Nephron progenitor cell (in vitro differentiated cells): ENCODE measurements at regions not wholly inside any gene's neighbourhood (a gene's known extent, or its start where the extent isn't known, plus 50 kb on each side); places are given as distances from the start of the nearest gene placed in this dataset.

ENCODE experiments used
- DNase-seq: peaks from one replicate; pipeline ENCODE4 v3.0.0; 2021
- H3K27ac Mint-ChIP-seq: 2 replicates; pipeline ENCODE4 v1.8.0; 2021; ENCODE audit warnings: mild to moderate bottlenecking, moderate library complexity, mixed read lengths
- H3K27me3 Mint-ChIP-seq: 2 replicates; pipeline ENCODE4 v1.8.0; 2021; ENCODE audit warnings: mild to moderate bottlenecking, low read depth, mixed read lengths; ENCODE audit not compliant: poor library complexity
- H3K36me3 Mint-ChIP-seq: 2 replicates; pipeline ENCODE4 v1.8.0; 2021; ENCODE audit warnings: low read depth, mixed read lengths
- H3K4me1 Mint-ChIP-seq: 2 replicates; pipeline ENCODE4 v1.8.0; 2021; ENCODE audit warnings: mixed read lengths
- H3K4me3 Mint-ChIP-seq: 2 replicates; pipeline ENCODE4 v1.8.0; 2021; ENCODE audit warnings: mild to moderate bottlenecking, moderate library complexity, mixed read lengths
- H3K9me3 Mint-ChIP-seq: 2 replicates; pipeline ENCODE4 v1.8.0; 2021; ENCODE audit warnings: mild to moderate bottlenecking, moderate library complexity, mixed read lengths
- CTCF ChIP-seq: fragments of 200-600 bp; sonication (generic); IDR thresholded peaks from 2 replicates; pipeline ENCODE4 v1.5.0; 2021; ENCODE audit warnings: antibody characterized with exemption

GRCh38 chr21:36555199-36555800, 75.4 kb upstream of the CLDN14 start:
- Mint-ChIP-seq H3K4me1 (peaks cover 43% of the 10 kb centered on the region), H3K27ac (no peak overlapping the region), H3K4me3 (no peak overlapping the region), H3K27me3 (peaks cover 22% of the 10 kb centered on the region), H3K36me3 (no peaks in the 10 kb centered on the region), H3K9me3 (no peaks in the 10 kb centered on the region)
- DNase-seq = no peak
- TF ChIP-seq CTCF = no peak

- no peak overlapping the region for H3K4me3 Mint-ChIP-seq
- no peak for DNase-seq
- no peaks in the 10 kb centered on the region for H3K9me3 Mint-ChIP-seq
- TF ChIP-seq CTCF = no peak
- no peak overlapping the region for H3K27ac Mint-ChIP-seq
- peaks cover 27% of the 10 kb centered on the region for H3K27me3 Mint-ChIP-seq
- peaks cover 24% of the 10 kb centered on the region for H3K4me1 Mint-ChIP-seq
- H3K36me3 Mint-ChIP-seq = no peaks in the 10 kb centered on the region
Observed at GRCh38 chr21:36557316-36557715, 77.4 kb upstream of the CLDN14 start.

- Mint-ChIP-seq H3K27ac (no peak overlapping the region), H3K9me3 (peaks cover 21% of the 10 kb centered on the region), H3K4me1 (peaks cover 20% of the 10 kb centered on the region), H3K27me3 (peaks cover 24% of the 10 kb centered on the region), H3K4me3 (no peak overlapping the region), H3K36me3 (no peaks in the 10 kb centered on the region)
- DNase-seq = no peak
- TF ChIP-seq CTCF = no peak
Observed at GRCh38 chr21:36560933-36561575, 81.1 kb upstream of the CLDN14 start.

GRCh38 chr21:36563341-36563926, 83.5 kb upstream of the CLDN14 start:
- no peak for TF ChIP-seq CTCF
- DNase-seq = no peak
- no peak overlapping the region for H3K4me3 Mint-ChIP-seq
- H3K36me3 Mint-ChIP-seq = no peaks in the 10 kb centered on the region
- H3K27ac Mint-ChIP-seq = no peak overlapping the region
- H3K9me3 Mint-ChIP-seq = peaks cover 21% of the 10 kb centered on the region
- peaks cover 15% of the 10 kb centered on the region for H3K27me3 Mint-ChIP-seq
- peaks cover 37% of the 10 kb centered on the region for H3K4me1 Mint-ChIP-seq

- Mint-ChIP-seq H3K4me3 (no peak overlapping the region), H3K4me1 (peaks cover 41% of the 10 kb centered on the region), H3K27me3 (peaks cover 13% of the 10 kb centered on the region), H3K9me3 (peaks cover 21% of the 10 kb centered on the region), H3K27ac (no peak overlapping the region), H3K36me3 (no peaks in the 10 kb centered on the region)
- no peak for TF ChIP-seq CTCF
- no peak for DNase-seq
Observed at GRCh38 chr21:36564647-36565046, 84.7 kb upstream of the CLDN14 start.
